Heart right ventricle (tissue), 16 donors: ENCODE measurements at regions not wholly inside any gene's neighbourhood (a gene's known extent, or its start where the extent isn't known, plus 50 kb on each side); places are given as distances from the start of the nearest gene placed in this dataset.

Source experiments
- ATAC-seq, 8 donors: fragments of 200-7000 bp; cut with Tn5 transposase; one replicate each; pipeline ENCODE4 v1.9.1; 2020; ENCODE audit warnings: mild to moderate bottlenecking in 8 of 8, moderate library complexity in 8 of 8, moderate number of reproducible peaks in 1 of 8
- DNase-seq, 2 donors: peaks; one replicate each; pipeline ENCODE4 v3.0.0-alpha.2; 2020
- H3K27ac ChIP-seq, 10 donors: fragments of 200-600 bp; sonication (generic) in 2 of 10; one replicate each; pipeline versions ENCODE4 v1.5.0 to v1.8.0; 2020 to 2022; ENCODE audit warnings: mild to moderate bottlenecking in 3 of 10
- H3K27me3 ChIP-seq, 7 donors: fragments of 200-600 bp; one replicate each; pipeline ENCODE4 v1.8.0; 2021 to 2022; ENCODE audit warnings: mild to moderate bottlenecking in 2 of 7
- H3K36me3 ChIP-seq, 9 donors: fragments of 200-600 bp; sonication (generic) in 1 of 9; one replicate each; pipeline versions ENCODE4 v1.5.0 to v1.8.0; 2020 to 2022; ENCODE audit warnings: mild to moderate bottlenecking in 2 of 9
- H3K4me1 ChIP-seq, 9 donors: fragments of 200-600 bp; sonication (generic) in 1 of 9; one replicate each; pipeline versions ENCODE4 v1.5.0 to v1.8.0; 2020 to 2022; ENCODE audit warnings: mild to moderate bottlenecking in 4 of 9
- H3K4me3 ChIP-seq, 10 donors: fragments of 200-600 bp; sonication (generic) in 2 of 10; one replicate each; pipeline versions ENCODE4 v1.5.0 to v1.8.0; 2020 to 2022; ENCODE audit warnings: mild to moderate bottlenecking in 7 of 10, moderate library complexity in 2 of 10
- H3K9me3 ChIP-seq, 11 donors: fragments of 200-600 bp in 10 of 11; sonication (generic) in 2 of 11; one replicate each; pipeline versions ENCODE4 v1.5.0 to v1.8.0; 2013 to 2022; ENCODE audit warnings: mild to moderate bottlenecking in 2 of 11, control low read depth in 1 of 11, moderate library complexity in 1 of 11
- CTCF ChIP-seq, 9 donors: fragments of 200-600 bp; sonication (generic) in 2 of 9; IDR thresholded peaks; one replicate each; pipeline versions ENCODE4 v1.5.0 to v1.8.0; 2021 to 2022; ENCODE audit warnings: antibody characterized with exemption in 9 of 9, mild to moderate bottlenecking in 5 of 9, moderate library complexity in 1 of 9
- WGBS, 2 donors: extraction: QIAGEN DNeasy Blood & Tissue Kit; methylation state at CpG; one replicate each; pipeline ENCODE4 v1.1.7; 2013; ENCODE audit warnings: inconsistent platforms in 1 of 2; 5-methylcytosine and 5-hydroxymethylcytosine counted together
- intact Hi-C, 10 donors: fragments of 100-400 bp; cut with DNase I; formaldehyde crosslinking; loops; one replicate each; pipeline versions ENCODE4 v1.11.1 to v1.14.2; 2022
- donor health status: Arrhythmogenic right ventricular cardiomyopathy.
- donor health status: ischemic (EF 13 %, LVEDD 7.1; RV severe dilation, severe dysfunction).
- donor health status: healthy with polysubstance abuse.
- donor health status: DM: no; HTN: yes; CAD: no.
- donor health status: DM: no; HTN: no; CAD: no.
- donor health status: ischemic (EF 25% LVEDD 6.9; RV normal size, moderate dysfunction).
- donor health status: ischemic (EF 25% LVEDD 5.7; RV mildly dilated, moderate dysfunction).
- donor health status: healthy.
- donor health status: DM: yes; HTN: yes; CAD: no.
- donor health status: Ischemic cardiomyopathy.
- donor health status: ischemic (EF 35%, LVEDD 5.7; RV mildly dilated, moderate dysfunction).
- donor health status: nonischemic (EF 11% LVEDD 7.7; RV severe dilation, severe dysfunction).
- donor health status: DM: yes; HTN: yes; CAD: no.
- donor health status: PGD.
- donor health status: ischemic (EF 29% LVEDD 5.4; RV normal size, mild dysfunction).
- donor health status: nonischemic (EF 23%, LVEDD 6.1; RV moderate dilation, normal function).

- intact Hi-C loops: loop anchor here in 1 of 10 donors (10.0 kb wide), 1 partner anchor 107 kb away; no protein-coding TSS in a partner anchor
- TF ChIP-seq CTCF (IDR thresholded peaks at IDR 0.05): no peak
- WGBS, 2 donors: 93 to 96% methylated on average over 1 of the region's 1 CpG
Observed at GRCh38 chr3:65048151-65048550, 360.4 kb upstream of the ADAMTS9 start.

GRCh38 chr3:65045138-65045537, 357.3 kb upstream of the ADAMTS9 start:
- no peak for ATAC-seq
- Histone ChIP-seq H3K4me3 (no peak overlapping the region), H3K27ac (no peak overlapping the region), H3K36me3 (no peaks in the 10 kb centered on the region), H3K27me3 (no peaks in the 10 kb centered on the region), H3K4me1 (no peaks in the 10 kb centered on the region), H3K9me3 (peaks cover 0 to 35% (median 0%) of the 10 kb centered on the region in 11 donors)
- no peak for DNase-seq
- intact Hi-C loops: loop anchor here in 1 of 10 donors (10.0 kb wide), 1 partner anchor 110 kb away; no protein-coding TSS in a partner anchor
- 80 to 84% methylated on average over 1 of the region's 1 CpG for WGBS, 2 donors
- no peak for TF ChIP-seq CTCF (IDR thresholded peaks at IDR 0.05)

More at GRCh38 chr3:65048151-65048550, 360.4 kb upstream of the ADAMTS9 start:
- no peak overlapping the region for H3K27ac ChIP-seq
- no peaks in the 10 kb centered on the region for H3K36me3 ChIP-seq
- H3K4me3 ChIP-seq: no peak overlapping the region
- H3K9me3 ChIP-seq: peaks cover 0 to 41% (median 0%) of the 10 kb centered on the region in 11 donors
- DNase-seq (no peak), ATAC-seq (no peak)
- H3K4me1 ChIP-seq: no peaks in the 10 kb centered on the region
- H3K27me3 ChIP-seq: no peaks in the 10 kb centered on the region

- intact Hi-C loops: loop anchor here in 1 of 10 donors (10.0 kb wide), 1 partner anchor 110 kb away; no protein-coding TSS in a partner anchor
- Histone ChIP-seq H3K4me3 (no peak overlapping the region), H3K4me1 (no peaks in the 10 kb centered on the region), H3K36me3 (no peaks in the 10 kb centered on the region), H3K27ac (no peak overlapping the region), H3K9me3 (peaks cover 0 to 32% (median 0%) of the 10 kb centered on the region in 11 donors), H3K27me3 (no peaks in the 10 kb centered on the region)
- TF ChIP-seq CTCF (IDR thresholded peaks at IDR 0.05): no peak
- DNase-seq: no peak
- WGBS, 2 donors: 96 to 97% methylated on average over 6 of the region's 6 CpGs
- ATAC-seq: no peak
Observed at GRCh38 chr3:65044401-65044800, 356.6 kb upstream of the ADAMTS9 start.

- Histone ChIP-seq H3K4me1 (no peaks in the 10 kb centered on the region), H3K36me3 (no peaks in the 10 kb centered on the region), H3K27me3 (no peaks in the 10 kb centered on the region), H3K4me3 (no peak overlapping the region), H3K9me3 (peaks cover 0 to 27% (median 0%) of the 10 kb centered on the region in 11 donors), H3K27ac (no peak overlapping the region)
- no peak for TF ChIP-seq CTCF (IDR thresholded peaks at IDR 0.05)
- DNase-seq (no peak), ATAC-seq (no peak)
- intact Hi-C loops: loop anchor here in 1 of 10 donors (10.0 kb wide), 1 partner anchor 112 kb away; no protein-coding TSS in a partner anchor
- 68 to 71% methylated on average over 3 of the region's 3 CpGs for WGBS, 2 donors
Observed at GRCh38 chr3:65042675-65043074, 354.9 kb upstream of the ADAMTS9 start.
